ENCODE measurements at regions not wholly inside any gene's neighbourhood (a gene's known extent, or its start where the extent isn't known, plus 50 kb on each side); places are given as distances from the start of the nearest gene placed in this dataset.

- TF ChIP-seq CHD2 (IDR thresholded peaks at IDR 0.05; ENCODE audit: borderline replicate concordance, low read depth, low read length) (no peak), RAD51 (IDR thresholded peaks at IDR 0.05) (no peak), ZBTB33 (IDR thresholded peaks at IDR 0.05) (no peak), BHLHE40 (IDR thresholded peaks at IDR 0.05; ENCODE audit: borderline replicate concordance in 1 of 2, low read depth in 2 of 2, low read length in 1 of 2) (no peak), SMAD1 (IDR thresholded peaks at IDR 0.05; ENCODE audit: low read depth, partially characterized antibody) (no peak), NFYA (IDR thresholded peaks at IDR 0.05; ENCODE audit: borderline replicate concordance, low read depth, low read length) (no peak), MXI1 (IDR thresholded peaks at IDR 0.05; ENCODE audit: low read depth, low read length) (no peak)
- TF ChIP-seq, protein P1, sequence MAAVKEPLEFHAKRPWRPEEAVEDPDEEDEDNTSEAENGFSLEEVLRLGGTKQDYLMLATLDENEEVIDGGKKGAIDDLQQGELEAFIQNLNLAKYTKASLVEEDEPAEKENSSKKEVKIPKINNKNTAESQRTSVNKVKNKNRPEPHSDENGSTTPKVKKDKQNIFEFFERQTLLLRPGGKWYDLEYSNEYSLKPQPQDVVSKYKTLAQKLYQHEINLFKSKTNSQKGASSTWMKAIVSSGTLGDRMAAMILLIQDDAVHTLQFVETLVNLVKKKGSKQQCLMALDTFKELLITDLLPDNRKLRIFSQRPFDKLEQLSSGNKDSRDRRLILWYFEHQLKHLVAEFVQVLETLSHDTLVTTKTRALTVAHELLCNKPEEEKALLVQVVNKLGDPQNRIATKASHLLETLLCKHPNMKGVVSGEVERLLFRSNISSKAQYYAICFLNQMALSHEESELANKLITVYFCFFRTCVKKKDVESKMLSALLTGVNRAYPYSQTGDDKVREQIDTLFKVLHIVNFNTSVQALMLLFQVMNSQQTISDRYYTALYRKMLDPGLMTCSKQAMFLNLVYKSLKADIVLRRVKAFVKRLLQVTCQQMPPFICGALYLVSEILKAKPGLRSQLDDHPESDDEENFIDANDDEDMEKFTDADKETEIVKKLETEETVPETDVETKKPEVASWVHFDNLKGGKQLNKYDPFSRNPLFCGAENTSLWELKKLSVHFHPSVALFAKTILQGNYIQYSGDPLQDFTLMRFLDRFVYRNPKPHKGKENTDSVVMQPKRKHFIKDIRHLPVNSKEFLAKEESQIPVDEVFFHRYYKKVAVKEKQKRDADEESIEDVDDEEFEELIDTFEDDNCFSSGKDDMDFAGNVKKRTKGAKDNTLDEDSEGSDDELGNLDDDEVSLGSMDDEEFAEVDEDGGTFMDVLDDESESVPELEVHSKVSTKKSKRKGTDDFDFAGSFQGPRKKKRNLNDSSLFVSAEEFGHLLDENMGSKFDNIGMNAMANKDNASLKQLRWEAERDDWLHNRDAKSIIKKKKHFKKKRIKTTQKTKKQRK (IDR thresholded peaks at IDR 0.05; ENCODE audit: low read depth, low read length), result no peak
These were observed 202.1 kb downstream of the CYP26B1 start (continued) for GRCh38 chr2:71945603-71945959.

Data from GM12878 (cell line).